CD4-positive, alpha-beta T cell treated with Interferon gamma for 1 hour (primary cell): ENCODE measurements at regions not wholly inside any gene's neighbourhood (a gene's known extent, or its start where the extent isn't known, plus 50 kb on each side); places are given as distances from the start of the nearest gene placed in this dataset.
"Not testable (repeated sequence)": the region's sequence is repeated elsewhere in the genome, so short reads cannot be mapped to it uniquely, and the experiment has no call there.

Experiments used
- DNase-seq: peaks from one replicate; pipeline ENCODE4 v3.0.0-alpha.2; 2020

DNA sequence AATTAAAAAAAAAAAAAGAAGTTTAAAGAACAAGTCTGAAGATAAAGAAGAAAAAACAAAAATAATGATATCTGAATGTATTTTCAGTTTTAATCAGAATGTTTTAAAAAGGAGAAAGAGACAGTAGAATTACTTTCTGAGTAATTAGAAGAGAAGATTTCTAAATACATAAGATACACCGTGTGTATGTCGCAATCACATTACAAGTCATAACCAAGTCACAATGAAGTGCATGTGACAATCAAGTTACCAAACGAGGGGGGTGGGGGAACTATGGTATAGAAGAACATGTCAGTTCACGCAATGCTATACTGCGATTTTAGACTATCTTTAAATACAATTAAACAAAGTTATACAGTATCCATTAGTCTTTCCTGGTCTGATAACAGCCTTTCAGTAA, 1464.1 kb upstream of the FLRT2 start:
- no peak for DNase-seq

DNA sequence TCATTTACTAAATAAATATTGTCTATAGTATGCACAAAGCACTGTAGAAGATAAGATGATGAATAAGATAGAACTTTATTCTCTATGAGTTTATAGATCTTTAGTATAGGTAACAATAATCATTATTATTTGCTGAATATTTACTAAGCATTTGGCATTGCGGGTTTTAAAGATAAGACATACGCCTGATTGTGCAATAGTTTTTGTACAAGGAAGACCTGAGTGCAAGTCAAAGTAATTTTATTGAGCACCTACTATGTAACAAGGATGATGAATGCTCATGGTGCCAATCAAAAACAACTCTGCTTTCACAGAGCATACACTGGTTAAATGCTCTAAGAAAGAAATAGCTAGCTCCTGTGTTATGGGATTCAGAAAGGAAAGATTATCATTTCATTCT, 1461.7 kb upstream of the FLRT2 start:
- no peak for DNase-seq

DNA sequence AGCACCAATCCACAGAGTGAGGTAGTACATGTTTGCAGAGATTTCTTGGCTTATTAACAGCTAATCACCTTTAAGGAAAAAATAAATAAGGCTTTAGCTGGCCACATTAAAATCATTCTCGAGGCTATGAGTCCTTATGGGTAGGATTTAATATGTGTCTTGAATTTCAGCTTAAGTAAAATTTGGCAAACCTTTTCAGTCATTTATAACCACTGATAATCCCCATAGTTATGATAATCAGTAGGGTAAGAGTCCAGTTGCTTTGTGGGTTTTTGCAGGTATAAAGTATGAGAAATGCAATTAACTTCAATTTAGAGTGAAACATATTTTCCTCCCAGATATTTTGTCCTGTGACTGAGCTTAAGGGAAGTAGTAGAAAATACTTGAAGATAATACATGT, 1458.9 kb upstream of the FLRT2 start:
- DNase-seq: no peak

DNA sequence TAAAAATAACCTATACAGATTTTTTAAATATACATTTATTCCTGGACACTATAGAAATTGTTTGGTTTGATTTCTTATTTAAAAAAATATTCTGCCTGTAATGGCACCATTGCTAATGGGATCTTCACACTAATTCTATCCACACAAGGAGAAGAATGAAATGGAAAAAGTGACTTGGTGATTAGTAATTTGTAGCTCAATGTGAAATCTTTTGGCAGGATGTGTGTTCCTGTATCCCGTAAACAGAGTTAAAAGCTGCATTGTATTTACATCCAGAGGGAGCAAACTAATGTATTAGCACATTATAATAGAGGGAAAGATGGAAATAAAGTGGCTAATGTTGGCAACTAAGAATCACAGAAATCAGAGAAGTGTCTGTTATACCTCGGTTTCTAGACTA, 1455.3 kb upstream of the FLRT2 start:
- no peak for DNase-seq

DNA sequence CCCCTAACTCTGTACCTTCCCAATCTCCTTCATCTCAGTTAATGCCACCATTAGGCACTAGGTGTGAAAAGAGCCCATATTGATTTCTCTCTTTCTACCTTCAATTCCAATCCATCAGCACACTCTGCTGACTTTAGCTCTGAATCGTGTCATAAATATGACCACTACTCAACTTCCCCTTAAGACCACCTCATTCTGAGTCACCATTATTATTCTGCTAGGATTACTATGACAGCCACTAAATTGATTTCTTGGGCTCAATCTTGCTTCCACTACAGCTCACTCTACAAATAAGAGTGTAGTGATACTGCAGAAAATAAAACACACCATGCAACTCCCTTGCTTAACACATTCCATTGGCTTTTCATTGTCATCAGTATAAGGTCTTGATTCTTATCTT, 1449.0 kb upstream of the FLRT2 start:
- no peak for DNase-seq

DNA sequence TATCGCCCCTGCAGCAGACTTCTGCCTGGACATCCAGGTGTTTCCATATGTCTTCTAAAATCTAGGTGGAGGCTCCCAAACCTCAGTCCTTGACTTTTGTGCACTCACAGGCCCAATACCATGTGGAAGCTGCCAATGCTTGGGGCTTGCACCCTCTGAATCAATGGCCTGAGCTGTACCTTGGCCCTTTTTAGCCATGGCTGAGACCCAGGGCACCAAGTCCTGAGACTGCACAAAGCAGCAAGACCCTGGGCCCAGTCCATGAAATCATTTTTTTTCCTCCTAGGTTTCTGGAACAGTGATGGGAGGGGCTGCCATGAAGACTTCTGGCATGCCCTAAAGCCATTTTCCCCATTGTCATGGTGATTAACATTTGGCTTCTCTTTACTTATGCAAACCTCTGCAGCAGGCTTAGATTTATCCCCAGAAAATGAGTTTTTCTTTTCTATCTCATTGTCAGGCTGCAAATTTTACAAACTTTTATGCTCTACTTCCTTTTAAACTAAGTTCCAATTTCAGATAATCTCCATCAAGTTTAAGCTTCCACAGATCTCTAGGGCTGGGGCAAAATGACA, 1445.8 kb upstream of the FLRT2 start:
- DNase-seq: no peak

DNA sequence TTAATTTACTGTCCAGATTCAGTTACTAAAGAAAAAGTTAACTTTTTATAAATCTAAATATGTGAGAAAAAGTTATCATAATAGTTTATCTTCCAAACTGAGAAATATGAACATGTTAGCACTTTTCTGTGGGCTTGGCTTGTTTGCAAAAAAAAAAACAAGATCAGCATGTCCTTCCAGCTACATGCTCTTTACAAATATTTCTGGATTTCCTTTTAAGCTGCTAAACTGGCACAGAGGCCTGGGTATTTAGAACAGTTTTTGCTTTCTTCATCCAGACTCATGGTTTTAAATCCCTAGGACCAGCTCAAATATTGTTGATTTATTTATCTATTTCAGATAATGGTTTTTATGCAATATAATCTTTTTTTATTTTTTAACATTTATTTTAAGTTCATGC, 1444.5 kb upstream of the FLRT2 start:
- no peak for DNase-seq

DNA sequence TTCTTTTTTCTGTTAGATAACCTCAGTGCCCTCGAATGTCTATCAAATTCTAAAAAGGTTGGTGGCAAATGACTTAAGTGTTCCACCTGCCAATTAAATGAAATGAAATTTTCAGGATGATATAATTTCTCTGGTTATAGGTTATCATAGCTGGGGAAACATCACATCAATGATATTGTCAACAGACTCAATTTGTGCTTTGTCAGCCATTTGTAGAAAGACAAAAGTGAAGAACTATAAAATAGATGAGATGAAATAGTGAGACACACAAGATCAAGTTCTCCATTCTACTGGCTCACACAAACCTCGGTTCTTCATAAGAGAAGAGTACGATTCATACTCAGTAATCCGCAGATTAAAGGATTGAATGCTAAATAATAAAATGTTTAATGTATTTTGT, 1443.2 kb upstream of the FLRT2 start:
- DNase-seq: no peak

DNA sequence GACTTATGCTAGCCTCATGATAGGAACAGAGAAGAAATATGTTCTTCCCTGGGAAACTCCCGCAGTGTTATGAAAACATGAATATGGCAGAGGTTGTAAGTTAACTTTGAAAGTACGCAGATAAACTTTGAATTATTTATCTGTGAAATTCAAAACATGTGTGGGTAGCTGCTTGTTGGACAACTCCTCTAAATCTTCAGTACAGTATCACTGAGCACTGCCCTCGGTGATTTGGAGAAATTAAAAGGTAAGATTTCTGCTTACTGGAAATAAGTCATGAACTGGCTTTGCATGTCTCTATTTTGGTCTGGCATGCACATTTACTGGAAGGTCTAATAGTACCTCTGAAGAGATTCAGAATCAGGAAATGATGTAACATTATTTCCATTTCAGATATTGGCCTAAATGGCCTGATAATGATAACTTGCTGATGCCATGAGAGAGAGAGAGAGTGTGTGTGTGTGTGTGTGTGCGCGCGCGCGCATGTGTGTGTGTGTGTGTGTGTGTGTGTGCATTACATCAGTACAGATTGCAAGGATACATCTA, 1441.9 kb upstream of the FLRT2 start:
- DNase-seq: no peak

DNA sequence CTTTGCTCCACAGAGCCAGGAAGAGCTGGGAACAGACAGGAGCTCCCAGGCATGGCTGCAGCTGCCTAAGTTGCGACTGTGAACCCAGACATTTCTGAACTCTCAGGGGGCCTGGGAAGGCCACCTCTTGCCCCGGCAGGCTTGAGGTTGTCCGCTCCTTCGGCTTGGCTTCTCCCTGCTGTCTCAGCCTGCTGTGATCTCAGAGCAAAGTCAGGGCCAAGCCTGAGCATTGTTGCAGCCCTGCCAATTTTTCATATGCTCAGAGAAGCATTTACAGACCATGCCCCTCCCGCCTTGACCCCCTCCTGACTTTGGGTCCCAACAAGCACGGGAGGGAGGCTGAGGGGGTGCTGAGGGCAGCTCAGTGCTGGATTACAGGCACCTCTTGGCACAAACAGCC, 1439.1 kb upstream of the FLRT2 start:
- DNase-seq: no peak

DNA sequence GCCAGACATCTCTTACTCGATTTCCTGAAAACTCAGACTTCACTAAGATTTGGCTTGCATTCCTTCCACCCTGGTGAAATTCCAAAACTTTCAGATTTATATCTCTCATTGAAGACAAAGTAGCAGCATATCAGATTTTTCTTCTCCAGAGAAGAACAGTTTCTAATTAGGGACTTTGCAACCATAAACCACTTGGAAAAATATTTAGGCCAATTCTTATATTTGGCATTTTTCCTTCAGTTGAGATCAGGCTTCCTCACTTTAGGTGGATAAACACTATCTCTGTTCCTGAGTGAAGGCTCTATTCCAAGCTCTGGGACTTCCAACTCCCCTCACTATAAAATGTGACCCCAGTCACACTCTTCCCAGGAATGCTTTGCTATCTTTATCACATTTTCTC, 1434.3 kb upstream of the FLRT2 start:
- no peak for DNase-seq

DNA sequence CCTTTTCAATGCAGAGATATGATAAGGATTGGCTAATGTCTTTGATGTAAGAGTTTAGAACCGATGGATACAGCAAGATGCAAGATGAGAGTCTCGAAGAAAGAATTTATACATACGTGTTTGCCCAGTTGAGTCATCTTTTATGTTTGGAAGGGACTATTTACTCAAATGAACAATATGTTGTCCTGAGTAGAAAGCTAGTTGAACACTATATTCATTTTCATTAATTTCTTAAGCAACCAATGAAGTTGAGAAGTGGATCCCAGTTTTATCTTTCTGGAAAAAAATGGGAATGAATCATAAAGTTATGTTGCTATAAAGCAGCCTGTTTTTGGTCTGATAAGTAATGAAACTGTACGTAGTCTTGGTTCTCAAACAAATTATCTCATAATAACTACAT, 1431.7 kb upstream of the FLRT2 start:
- DNase-seq: no peak

DNA sequence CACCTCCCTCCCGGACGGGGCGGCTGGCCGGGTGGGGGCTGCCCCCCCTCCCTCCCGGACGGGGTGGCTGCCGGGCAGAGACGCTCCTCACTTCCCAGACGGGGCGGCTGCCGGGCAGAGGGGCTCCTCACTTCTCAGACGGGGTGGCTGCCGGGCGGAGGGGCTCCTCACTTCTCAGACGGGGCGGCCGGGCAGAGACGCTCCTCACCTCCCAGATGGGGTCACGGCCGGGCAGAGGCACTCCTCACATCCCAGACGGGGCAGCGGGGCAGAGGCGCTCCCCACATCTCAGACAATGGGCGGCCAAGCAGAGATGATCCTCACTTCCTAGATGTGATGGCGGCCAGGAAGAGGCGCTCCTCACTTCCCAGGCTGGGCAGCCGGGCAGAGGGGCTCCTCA, 1430.4 kb upstream of the FLRT2 start:
- not testable (repeated sequence) for DNase-seq

DNA sequence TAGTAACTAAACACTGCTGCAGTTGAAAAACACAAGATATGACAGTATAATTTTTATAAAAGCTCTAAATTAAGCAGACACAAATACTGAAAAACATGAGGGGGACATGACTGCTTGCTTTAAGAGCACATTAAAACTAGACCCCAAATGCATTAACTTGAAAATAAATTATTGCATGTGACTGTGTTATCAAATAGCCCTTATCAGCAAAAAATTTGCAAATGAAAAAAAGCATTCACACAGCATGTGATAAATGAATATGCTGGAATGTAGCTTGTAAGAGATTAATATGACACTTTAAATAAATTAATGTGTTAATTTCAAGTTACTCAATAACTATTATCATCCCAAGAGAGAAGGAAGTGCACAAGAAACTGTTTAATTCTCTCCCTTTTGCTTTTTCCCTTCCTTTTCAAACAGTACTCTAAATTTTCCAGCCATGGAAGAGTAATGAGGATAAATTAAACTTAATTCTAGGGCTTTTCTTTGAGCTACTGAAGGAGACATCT, 1422.1 kb upstream of the FLRT2 start:
- no peak for DNase-seq

DNA sequence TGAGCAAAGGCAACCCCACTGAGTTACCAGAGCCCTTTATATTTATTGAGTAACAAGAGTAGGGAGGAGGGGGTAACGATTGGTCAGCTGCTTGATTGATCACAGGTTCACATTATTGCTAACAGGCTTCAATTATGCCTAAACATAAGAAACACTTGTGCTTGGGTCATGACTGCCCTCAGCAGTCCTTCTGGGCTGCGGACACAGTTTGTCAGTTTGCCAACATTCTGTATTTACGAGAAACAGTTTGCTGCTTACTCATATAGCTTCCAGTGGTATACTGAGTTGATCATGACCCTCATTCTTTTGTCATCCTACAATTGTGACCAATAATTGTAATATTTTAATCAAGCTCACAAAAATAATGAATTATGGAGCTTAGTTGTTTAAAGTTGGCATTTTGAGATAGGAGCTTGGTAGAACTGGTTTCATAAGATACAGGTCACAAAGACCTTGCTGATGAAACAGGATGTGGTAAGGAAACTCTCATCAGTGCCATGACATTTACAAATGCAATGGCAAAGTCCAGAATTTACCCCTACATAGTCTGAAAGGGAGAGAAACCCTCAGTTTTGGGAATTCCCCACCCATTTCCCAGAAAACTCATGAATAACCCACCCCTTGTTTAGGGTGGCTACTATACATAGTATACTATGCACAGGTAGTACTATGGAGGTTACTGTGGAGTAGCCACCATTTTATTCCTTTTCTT, 1421.0 kb upstream of the FLRT2 start:
- no peak for DNase-seq

DNA sequence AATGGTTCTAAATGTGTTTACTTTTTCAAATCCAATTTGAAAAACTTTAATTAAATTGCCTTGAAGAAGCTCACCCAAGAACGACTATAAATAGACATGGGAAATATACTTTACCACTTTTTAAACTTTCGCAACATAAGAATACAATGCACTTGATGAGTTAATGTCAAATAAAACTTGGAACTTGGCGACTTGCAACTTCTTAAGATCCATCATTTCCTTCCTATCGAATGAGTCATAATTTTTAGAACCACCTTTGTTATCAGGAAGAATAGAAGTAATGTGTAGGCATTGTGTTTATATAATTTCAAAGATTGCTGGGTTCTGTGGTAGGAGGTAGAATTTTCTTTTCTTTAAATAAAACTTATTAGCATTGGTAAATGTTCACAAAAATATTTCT, 1417.4 kb upstream of the FLRT2 start:
- DNase-seq: no peak

DNA sequence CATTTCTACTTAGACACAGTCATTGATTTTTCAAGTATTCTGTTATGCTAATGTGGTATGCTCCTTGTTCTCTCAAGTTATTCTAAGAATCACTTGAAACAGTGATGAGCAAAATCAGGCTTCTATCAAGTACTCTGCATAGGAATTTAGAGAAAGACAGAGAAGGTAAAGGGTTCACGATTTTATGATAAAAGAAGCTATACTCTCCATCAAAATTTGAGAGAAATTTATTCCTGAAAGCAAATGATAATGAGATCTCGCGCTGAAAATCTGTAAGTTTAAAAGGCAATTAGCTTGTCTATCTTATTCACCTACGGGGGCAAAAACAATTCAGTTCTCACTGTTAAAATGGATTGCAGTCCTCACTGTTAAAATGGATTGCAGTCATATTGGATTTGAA, 1404.3 kb upstream of the FLRT2 start:
- DNase-seq: no peak

DNA sequence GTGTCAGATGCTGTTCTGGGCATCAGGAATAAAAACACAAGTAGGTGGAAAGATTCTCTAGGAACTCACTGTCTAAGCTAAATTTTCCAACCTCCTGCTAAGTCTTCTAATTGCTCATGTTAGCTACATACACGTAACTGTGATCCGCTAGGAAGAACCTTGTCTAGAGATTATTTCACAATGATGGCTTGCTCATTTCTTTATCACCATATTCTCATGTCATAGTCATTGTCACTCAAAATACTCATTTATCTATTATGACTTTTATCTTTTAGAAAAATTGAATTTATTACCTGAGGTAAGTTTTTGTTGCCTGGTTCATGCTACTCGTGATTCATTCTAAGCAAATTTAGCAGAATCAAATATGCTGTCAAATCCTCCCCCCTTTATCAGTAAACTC, 1402.4 kb upstream of the FLRT2 start:
- DNase-seq: no peak

DNA sequence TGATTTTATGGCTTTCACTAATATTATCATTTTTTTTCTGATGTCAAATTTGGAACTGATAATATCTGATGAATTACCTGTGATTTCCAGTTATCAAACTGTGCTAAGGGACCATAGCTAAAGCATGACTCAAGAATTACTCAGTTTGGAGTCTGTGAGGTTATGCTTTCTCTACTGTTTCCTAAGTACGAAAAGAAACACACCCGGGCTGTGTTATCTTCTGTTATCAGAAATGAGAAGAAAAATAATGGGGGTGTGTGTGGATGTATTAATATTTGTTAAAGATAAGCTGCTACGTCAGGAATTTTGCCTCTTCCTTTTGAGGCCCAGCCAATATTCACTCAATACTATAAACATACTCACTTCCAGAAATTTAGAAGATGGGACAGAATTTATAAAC, 1401.9 kb upstream of the FLRT2 start:
- no peak for DNase-seq

DNA sequence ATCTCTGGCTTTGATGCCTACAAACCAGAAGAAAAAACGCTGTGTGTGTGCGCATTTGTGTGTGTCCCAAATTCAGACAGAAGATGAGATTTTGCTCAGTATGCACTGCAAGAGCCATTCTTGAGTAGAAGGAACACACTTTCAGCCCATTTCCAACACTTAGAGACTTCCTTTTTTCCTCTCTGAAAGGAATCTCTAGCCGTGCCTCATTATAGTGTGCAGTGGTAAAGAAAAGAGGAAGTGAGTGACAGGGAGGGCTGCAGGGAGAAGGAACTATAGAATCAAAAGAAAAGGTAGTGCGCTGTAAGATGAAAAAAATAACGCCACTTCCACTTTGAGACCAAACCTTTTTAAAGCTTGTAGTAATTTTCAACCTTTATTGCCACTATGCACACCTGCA, 1400.9 kb upstream of the FLRT2 start:
- DNase-seq: no peak

DNA sequence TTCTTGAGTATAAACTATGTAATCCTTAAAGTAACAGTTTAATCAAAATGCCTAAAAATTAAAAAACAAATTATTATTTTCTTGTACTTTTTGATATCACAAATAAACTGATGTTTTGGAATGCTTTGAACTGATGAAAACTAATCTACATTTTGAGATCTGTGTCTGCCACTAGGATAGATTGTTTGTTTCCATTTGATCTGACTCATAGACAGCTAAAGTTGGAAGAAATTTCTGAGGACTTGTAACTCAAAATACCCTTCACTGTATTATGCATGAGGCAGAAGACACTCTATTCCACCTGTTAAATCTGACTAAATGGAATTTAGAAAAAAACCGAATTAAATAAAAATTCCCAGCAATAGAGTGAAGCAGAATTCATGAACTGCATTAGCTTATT, 1400.0 kb upstream of the FLRT2 start:
- DNase-seq: no peak

DNA sequence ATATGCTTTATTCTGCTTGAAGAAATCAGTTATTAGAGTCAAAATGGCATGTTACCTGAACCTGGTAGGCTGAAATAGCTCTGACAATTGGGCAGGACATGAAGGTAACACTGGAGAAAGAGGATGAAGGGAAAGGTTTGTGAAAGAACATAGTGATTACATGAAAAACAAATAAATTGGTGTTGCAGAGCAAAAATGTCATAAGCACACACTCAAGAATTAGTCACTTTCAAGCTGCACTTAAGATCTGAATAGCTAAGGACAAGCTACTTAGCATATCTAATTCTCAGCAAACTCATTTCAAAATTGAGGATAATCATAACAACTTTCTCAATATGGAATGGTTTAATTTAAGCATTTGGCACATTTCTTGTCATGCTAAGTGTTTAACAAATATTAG, 1398.0 kb upstream of the FLRT2 start:
- no peak for DNase-seq

DNA sequence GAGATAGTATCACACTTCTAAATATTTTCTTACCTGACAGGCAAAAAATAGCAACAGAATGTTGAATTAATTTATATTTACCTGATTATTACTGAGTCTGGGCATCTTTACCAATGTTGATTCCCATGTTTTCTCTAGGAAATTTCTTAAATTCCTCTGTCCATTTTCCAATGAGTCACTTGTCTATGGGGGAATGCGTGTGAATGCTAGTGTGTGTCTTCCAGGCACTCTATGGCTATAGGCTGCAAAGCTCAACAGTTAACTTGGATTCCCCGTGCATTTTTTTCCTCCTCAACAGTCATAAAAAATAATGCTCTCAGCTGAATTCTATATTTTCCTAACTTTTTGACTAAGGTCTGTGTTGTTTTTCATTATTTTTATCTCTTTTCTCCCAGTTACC, 1385.8 kb upstream of the FLRT2 start:
- DNase-seq: no peak

DNA sequence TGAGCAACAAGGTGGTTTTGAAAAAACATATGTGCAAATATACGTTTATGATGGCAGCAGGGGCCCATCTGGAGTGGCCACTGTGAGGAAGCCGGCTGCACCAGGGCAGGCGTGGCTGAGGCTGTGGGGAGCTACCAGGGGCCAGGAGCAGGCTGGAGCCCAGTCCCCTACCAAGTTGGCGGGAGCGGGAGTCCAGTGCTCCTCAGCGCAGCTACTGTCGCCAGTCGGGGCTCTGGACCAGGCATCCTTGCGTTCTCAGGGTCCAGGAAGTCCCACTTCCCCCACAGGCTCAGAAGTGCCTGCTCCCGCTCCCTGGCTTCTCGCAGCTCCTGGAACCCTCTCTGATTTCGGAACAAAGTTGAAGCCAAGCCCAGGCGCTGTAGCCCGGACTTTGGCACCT, 1377.5 kb upstream of the FLRT2 start:
- DNase-seq: no peak

DNA sequence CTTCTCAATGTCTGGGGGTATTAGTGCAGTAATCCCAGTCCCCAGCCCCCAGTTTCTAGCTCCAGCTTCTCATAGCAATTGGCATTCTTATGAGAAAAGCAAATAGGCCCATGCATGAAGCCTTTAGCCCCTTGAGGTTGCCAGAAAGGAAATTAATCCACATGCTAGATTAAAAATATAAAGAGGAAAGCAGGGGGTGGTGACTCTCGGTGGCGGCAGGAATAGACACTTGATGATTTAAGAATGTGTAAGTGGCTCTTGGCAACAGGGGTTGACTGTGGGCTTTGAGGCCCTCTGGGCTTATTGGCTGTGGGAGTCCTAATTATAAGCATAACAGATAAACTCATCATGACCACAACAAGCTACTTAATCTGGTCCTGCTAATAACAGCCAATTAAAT, 1367.3 kb upstream of the FLRT2 start:
- no peak for DNase-seq
